Cardiac septum (tissue), 1 donor: ENCODE measurements at regions not wholly inside any gene's neighbourhood (a gene's known extent, or its start where the extent isn't known, plus 50 kb on each side); places are given as distances from the start of the nearest gene placed in this dataset.

Experiments used
- DNase-seq: peaks from one replicate; pipeline ENCODE4 v3.0.0-alpha.2; 2020; ENCODE audit warnings: low spot score
- intact Hi-C: fragments of 100-400 bp; cut with DNase I; formaldehyde crosslinking; loops from one replicate; pipeline ENCODE4 v1.14.0; 2022
- donor health status: DM: no; HTN: no; CAD: no.

GRCh38 chr1:94629259-94630181, 88.0 kb upstream of the F3 start:
- no peak for DNase-seq
- intact Hi-C loops = no loop called here

- no peak for DNase-seq
- intact Hi-C loops = no loop called here
Observed at GRCh38 chr1:94628499-94628843, 86.9 kb upstream of the F3 start.

DNA sequence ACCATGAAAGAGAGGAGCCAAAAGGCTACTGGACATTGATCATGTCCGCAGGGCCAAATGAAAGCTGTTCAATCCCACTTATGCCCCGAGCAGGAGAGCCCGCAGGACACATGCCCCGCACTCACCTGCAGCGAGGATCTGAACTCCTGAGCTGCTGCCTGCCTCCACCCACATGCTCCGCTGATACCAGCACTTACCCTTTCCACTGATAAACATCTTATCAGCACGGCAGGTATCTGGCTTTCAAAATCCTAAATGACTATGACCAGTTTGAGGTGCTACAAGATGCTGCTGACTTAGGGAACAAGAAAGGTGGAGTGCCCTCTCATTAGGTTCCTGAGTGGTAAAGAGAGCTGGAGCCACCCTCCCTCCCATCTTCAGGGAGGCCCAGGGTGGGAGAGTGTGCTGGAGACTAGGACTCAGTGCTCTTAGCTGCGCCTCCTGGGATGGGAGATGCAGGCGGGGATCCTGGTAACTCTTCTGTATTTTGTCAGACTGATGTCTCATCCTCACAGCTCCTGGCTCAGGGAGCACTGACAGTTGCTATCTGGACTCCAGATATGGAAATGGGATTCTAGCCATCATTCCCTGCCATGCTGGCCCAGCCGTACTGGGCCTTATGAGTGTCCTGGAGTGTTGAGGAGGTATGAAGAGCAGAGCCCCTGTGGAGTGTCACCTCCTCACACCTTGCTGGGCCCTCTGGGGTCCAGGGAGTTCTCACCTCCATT, 86.4 kb upstream of the F3 start:
- intact Hi-C loops = no loop called here
- no peak for DNase-seq

- intact Hi-C loops = no loop called here
- DNase-seq = no peak
Observed at GRCh38 chr1:94624203-94624602, 82.6 kb upstream of the F3 start.

GRCh38 chr1:94623560-94624148, 82.1 kb upstream of the F3 start:
- intact Hi-C loops = no loop called here
- DNase-seq = no peak

DNA sequence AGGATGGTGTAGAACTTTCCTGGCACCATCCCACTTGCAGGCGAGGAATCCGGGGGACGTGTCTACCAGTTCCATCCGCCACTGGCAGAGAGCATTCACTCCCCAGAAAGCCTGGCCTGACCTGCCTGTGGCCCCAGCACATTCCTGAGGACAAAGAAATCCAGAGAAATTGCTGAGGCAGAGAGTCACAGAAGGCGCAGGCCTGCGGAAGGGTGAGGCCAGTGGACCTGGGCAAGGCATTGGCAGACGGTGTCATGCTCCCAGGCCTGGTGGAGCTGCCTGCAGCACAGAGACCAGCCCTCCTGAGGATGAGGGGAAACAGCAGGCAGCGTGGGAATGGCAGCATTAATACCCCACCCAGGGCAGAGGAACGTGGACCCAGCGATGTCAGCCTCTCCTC, 81.2 kb upstream of the F3 start:
- intact Hi-C loops = no loop called here
- no peak for DNase-seq

DNA sequence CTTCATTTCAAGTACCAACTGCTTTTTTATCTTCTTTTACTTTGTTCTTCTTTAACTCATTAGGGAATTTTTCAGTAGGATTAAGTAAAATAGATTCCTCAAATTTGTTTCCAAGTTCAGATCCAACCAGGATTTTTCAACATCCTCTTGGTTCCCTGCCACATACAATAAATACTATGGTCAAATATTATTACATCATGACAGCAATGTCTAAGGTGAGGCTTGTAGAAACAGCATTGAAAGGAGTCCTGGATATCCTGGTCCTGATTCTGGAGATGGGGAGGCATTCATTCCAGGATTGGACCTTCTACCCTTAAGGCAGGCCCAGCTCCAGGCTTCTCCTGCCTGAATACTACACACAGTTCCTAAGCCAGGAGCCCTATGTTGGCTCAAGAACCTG, 80.2 kb upstream of the F3 start:
- no peak for DNase-seq
- intact Hi-C loops = no loop called here

GRCh38 chr1:94621395-94621794, 79.8 kb upstream of the F3 start:
- intact Hi-C loops = no loop called here
- DNase-seq = no peak

DNA sequence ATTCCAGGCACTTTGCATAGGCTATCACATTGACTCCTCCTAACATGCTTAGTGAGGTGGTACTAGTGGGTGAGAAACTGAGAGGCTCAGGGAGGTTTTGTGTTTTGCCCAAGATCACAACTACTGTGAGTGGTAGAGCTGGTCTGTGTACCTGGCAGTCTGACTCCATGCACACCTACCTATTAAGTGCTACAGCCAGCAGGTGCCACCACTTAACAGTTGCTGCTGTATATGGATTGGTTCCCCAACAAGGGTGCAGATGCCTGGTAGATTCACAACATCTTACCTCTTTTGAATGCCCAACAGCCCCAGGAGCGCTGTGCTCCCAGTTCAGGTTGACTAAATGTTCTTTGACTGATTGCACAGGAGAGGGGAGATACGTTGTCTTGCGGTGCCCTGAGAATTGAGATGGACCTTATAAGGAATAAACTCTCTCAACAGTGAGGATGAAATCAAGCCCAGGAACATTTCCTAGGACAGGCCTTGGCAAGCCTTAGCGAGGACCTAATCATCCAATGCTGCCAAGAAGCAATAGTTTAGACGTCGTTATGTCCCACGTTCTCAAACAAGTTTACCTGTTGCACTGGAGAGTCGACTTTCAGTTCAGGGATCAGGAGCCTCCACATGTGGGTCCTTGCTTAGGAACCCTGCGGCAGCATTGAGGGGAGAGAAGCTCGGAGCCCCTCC, 78.9 kb upstream of the F3 start:
- no peak for DNase-seq
- intact Hi-C loops = no loop called here

DNA sequence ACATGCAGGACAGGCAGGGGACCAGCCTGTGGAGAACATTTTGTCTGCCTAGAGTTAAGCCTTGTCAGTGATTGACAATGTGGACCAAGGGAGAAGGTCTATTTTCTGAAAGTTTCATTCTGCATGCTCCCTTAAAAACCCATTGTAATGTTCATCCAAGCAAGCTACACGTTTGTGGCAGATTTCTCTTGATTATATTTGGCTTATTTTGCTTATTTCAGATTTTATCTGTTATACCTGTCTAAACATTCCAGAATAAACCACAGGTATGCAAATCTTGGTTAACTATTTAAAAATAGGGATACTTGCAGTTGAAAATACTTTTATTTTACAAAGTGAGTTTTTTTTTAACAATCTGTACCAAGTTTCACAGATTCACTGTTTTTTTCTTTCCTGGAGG, 78.2 kb upstream of the F3 start:
- no peak for DNase-seq
- intact Hi-C loops = no loop called here

DNA sequence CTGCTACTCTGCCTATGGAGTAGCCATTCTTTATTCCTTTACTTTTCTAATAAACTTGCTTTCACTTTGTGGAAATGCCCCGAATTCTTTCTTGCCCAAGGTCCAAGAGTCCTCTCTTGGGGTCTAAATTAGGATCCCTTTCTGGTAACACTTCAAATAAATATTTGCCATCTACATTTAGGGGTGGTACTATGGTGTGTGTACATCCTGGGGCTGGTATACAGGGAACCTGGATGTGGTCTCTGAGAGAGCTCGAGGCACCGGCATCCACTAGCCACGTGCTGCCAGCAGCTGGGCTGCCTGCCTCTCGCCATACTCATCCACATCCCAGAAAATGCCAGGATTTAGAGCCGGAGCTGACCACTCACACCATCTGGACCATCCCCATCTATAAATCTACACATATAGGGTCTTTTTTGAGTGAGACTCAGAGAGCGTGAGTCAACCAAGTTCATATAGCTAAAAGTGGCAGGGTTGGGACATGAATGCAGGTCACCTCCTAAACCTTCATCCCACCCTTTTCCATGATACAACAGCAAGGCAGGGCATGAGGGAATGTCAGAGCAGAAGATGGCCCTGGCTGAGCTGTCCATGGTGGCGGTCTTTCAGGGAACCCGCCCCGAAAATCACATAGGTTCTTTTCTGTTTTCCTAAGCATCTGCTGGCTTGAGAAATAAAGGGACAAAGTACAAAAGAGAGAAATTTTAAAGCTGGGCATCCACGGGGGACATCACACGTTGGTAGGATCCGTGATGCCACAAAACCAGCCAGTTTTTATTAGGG, 76.6 kb upstream of the F3 start:
- intact Hi-C loops = no loop called here
- DNase-seq = no peak

DNA sequence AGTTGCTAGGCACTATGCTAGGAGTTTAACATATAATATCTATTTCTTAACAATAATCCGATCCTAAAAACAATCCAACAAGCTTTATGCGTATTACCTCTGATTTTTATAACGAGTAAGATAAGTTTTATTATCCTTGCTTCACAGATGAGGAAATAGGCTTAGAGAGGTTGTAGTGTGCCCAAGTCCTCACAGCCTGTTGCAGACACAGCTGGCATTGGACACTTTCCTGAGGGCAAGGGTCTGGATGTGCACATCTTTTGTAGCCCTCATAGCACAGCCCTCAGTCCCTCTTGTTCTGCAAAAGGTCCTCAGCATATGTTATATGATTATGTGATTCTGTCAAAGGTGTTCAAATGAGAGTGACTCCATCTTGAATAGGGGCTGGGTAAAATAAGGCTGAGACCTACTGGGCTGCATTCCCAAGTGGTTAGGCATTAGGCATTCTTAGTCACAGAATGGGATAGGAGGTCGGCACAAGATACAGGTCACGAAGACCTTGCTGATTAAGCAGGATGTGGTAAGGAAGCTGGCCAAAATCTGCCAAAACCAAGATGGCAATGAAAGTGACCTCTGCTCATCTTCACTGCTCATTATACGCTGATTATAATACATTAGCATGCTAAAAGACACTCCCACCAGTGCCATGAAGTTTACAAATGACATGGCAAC, 75.7 kb upstream of the F3 start:
- DNase-seq = no peak
- intact Hi-C loops = no loop called here

DNA sequence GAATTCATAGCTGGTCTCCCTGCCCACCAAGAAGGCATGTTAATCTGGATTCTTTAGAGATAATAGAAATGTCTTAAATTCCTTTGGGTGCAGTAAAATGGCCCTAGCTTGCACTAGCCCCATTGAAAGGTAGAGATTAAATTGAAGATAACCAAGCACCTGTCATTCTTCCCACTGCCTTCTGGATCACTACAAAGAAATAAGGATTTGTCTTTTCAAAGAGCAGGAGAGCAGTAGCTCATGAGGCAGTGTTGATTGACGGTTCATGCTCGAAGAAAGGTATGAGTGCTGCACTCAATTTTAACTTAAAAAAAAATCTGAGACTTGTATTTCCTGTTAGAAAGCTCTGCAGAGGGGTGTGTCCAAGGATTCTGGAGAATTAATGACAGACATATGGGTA, 74.9 kb upstream of the F3 start:
- intact Hi-C loops = no loop called here
- no peak for DNase-seq

DNA sequence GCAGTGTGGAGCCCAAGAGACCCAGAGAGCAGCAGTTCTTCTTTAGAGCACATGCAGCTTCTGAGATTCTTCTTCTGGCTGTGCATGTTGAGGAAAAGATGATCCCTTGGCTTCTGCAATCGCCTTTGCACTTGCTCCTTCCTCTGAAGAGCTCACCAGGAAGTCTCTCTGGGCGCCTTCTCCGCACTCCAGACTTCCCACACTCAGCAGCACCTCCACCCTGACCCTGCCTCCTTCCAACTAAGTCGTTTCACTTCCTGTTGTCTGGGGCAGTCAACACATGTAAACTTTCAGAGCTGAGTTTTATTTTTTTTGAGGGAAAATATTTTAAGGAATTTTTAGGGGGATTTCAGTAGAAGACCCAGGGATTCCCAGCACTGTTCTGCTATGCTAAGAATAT, 73.4 kb upstream of the F3 start:
- intact Hi-C loops = no loop called here
- DNase-seq = no peak

GRCh38 chr1:94614168-94614815, 72.7 kb upstream of the F3 start:
- intact Hi-C loops = no loop called here
- no peak for DNase-seq

DNA sequence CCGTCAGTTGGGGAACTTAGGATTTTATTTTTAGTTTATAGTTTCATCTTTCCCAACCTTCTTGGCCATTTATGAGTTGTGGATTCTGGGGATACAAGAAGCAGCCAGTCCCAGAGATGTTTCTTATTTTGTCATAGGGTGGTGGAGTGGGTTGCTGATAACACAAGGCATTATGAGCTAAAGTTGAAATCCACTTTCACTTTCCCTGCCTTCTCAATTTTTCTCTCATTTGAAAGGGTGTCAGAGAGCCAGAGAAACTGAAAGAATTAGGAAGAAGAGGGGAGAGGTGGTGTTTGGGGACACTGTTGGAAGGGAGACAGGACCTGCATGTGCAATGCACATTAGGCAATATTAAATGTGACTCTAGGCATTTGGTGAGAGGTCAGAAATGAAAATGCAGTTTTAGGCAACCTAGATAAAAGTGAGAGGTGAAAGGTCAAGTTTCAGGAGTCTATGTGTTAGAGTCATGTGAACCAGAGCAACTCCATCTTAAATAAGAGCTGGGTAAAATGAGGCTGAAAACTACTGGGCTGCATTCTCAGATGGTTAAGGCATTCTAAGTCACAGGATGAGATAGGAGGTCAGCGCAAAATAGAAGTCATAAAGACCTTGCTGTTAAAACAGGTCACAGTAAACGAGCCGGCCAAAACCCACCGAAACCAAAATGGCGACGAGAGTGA, 71.1 kb upstream of the F3 start:
- intact Hi-C loops = no loop called here
- no peak for DNase-seq

DNA sequence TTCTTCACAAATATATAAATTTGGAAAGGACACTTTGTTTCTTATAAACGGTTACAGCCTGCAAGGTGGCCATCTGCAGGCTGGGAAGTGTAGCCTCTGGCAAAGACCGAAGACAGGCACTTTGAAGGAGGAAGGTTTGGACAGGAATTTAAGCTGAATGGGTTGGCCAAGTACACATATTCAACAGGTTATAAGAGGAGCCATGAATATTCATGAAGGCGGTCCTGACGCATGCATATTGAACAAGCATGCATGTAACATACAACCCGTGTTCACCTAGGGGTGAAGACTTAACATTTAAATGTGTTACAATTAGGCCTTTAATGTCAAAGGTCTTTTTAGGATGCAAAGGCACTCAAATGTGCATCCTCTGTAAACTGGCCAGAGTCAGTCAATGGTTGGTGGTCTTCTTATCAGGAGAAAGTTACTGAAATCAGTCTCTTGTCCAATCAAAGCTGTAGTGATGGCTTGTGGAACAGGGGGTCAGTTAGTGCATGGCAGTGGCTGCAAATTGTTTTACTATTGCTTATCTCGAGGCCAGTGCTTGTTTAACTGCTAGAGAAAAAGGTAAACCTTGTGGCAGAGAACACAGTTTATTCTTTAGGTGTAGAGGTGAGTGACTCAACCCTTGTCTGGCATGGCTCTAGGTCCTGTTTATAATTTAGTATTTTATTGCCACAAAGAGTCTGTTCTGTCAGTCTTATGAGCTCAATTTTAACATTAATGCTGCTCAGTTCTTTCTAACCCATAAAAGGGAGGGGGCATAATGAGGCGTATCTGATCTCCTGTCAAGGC, 70.3 kb upstream of the F3 start:
- intact Hi-C loops = no loop called here
- no peak for DNase-seq
